ENCODE measurements at regions not wholly inside any gene's neighbourhood (a gene's known extent, or its start where the extent isn't known, plus 50 kb on each side); places are given as distances from the start of the nearest gene placed in this dataset.
"Not testable (repeated sequence)": the region's sequence is repeated elsewhere in the genome, so short reads cannot be mapped to it uniquely, and the experiment has no call there.

DNA sequence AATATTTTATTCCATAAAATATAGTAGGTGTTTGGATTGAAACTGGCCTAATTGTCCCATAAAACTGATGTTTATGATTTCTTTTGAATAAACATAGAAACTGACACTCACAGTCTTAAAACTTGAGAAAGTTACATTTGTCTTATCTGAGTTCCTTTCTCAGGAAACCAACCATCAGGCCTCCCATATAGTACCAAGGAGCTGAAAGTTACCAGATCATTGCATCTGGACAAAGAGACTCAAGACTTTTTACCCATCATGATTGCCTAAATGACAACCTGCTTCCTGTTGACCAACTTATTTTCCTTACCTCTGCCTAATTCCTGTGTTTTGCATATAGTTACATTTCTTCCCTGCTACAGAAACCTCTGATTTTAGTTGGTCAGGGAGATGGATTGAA is 137.0 kb upstream of the XPO1 start:
- no peak for DNase-seq (ENCODE audit: low read depth in 2 of 2)

GRCh38 chr2:61671561-61672315 is 133.6 kb upstream of the XPO1 start:
- DNase-seq (ENCODE audit: low read depth in 2 of 2): no peak

DNA sequence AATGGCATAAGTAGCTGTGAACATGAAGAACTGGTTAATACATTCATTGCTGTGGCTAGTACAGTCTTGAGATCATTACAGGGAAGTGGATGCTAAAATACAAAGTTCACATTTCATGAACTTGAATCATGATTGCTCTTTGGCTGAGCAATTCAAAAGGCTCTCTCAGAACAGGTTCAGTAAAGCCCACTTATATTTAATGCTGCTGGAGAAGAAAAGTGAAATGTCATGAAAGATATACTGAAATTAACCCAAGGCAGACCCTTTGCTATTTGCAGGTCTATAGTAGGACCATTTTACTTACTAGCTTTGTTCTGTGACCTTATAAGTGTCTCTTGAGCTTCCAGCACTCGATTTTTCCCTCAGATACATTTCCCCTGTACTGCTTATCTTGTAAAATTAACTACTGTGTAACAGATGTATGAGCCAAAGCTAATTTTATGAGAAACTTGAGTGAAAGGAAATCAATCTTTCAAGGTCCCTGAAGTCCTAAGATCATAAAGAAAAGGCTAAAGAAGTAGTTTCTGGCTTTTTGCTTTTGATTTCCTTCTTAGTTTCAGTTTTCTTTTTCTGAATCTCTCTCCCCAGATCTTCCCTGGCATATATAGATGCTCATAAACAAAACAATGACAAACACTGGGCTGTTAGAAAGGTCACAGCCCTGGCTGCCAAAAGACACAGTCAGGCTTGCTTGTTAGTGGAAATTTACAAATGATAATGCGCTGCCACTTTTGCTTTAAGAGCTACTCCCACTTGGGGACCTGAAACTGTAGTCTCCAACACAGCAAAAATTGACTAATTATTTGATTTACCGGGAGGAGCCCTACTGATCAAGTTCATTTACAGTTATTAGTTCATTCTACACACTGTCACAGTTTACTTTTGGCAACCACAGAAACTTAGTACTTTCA is 132.7 kb upstream of the XPO1 start:
- DNase-seq (ENCODE audit: low read depth in 2 of 2): no peak

- no peak for DNase-seq (ENCODE audit: low read depth in 2 of 2)
Observed at GRCh38 chr2:61664190-61664589, 126.0 kb upstream of the XPO1 start.

- no peak for DNase-seq (ENCODE audit: low read depth in 2 of 2)
Observed at GRCh38 chr2:61662990-61663389, 124.8 kb upstream of the XPO1 start.

DNA sequence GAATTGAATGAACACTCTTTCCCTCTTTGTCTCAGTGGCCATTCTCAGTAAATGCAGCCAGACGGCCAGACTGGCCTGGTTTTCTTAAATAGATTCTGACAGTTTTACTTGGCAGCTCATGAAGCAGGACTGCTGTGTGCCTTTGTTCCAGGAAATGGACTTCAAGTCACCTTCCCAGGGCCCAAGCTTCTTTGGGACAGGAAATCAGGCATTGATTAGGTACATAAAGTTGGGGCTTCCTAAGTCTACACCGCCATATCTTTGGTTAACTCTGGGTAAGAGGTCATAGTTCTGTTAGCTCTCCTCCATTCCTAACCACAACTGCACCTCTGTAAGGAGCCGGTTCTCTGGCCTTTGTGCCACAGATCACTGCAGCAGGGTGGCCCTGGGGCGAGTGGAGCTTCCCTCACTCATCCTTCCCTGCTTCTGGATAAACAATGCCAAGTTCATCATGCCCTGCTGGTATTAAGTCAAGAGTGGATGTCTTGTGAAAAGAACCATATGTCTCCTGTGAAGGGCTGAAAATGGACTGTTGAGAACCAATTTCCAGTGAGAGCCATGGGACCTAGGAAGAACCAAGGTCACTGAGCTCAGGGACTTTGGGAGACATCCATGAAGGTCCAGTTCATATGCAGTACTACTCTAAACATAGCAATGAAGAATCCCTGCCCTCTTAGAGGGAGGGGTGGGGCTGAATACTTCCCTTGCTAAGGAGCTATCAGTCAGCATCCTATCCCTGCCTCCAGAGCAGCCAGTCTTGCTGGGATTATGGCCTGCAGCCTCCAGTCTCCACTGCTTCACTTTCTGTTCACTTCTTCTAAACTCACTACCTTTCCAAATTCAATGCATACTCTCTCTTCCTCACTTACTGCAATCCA is 122.6 kb upstream of the XPO1 start:
- DNase-seq (ENCODE audit: low read depth in 2 of 2): no peak

DNA sequence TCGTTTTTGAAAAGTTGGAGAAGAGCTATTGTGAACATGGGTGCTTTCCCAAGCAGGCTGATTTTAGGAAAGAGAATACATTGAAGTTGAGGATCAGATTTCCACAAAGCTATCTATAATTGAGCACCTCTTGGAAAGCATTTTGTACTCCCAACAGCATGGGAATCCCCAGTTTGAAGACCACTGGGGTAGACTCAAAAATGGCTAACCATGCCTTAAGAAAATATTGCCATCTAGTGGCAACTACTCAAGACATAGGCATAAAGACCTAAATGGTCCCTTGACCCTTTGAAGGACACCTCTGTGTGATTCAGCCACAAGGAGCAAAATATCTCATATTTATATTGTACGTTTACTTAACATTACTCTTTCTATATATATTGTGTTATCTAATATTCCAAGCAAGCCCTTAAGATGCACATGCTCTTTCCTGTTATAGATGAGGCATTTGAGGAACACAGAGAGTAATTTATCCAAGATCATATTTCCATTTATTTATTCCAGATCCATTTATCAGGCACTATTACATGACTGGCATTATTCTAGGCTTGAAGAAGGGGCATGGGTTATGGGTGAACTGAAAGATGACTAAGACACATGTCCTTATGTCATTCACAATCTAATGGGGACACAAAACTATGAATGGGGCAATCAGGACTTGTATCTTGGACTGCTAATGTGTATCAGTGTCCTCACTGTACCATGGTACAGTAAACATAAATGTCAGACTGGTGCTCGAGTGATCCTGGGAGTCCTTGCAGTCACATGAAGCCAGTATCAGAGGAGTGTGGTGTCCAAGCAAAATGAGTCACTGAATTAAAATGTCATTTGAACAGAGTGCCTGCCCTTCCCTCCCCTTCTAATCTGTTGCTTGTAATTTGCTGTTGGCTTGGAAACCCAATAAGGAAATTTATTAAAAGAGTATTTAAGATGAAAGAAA is 121.0 kb upstream of the XPO1 start:
- DNase-seq (ENCODE audit: low read depth in 2 of 2): no peak

- DNase-seq (ENCODE audit: low read depth in 2 of 2): not testable (repeated sequence)
Observed at GRCh38 chr2:61649946-61650345, 111.8 kb upstream of the XPO1 start.

GRCh38 chr2:61649021-61649420 is 110.9 kb upstream of the XPO1 start:
- DNase-seq (ENCODE audit: low read depth in 2 of 2): no peak

- DNase-seq (ENCODE audit: low read depth in 2 of 2): no peak
Observed at GRCh38 chr2:61647044-61647443, 108.9 kb upstream of the XPO1 start.

DNA sequence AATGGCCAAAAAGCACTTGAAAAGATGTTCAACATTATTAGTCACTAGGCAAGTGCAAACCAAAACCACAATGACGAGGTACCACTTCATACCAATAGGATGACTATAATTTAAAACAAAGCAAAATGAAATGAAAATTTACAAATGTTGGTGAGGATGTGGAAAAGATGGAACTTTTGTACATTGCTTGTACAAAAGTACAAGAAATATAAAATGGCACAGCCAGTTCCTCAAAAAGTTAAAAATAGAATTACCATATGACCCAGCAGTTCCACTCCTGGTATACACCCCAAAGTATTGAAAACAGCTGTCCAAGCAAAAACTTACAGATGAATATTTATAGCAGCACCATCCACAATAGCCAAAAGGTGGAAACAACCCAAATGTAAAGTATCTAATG is 107.8 kb upstream of the XPO1 start:
- no peak for DNase-seq (ENCODE audit: low read depth in 2 of 2)

DNA sequence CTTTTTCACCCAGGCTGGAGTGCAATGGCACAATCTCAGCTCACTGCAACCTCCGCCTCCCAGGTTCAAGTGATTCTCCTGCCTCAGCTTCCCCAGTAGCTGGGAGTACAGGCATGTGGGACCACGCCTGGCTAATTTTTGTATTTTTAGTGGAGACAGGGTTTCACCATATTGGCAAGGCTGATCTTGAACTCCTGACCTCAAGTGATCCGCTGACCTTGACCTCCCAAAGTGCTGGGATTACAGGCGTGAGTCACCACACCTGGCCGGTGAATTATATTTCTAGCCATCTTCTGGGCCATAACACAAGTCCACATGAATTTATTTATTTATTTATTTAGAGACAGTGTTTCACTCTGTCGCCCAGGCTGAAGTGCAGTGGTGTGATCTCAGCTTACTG is 105.0 kb upstream of the XPO1 start:
- not testable (repeated sequence) for DNase-seq (ENCODE audit: low read depth in 2 of 2)

GRCh38 chr2:61640406-61640805 is 102.2 kb upstream of the XPO1 start:
- no peak for DNase-seq (ENCODE audit: low read depth in 2 of 2)

GRCh38 chr2:61639721-61640120 is 101.6 kb upstream of the XPO1 start:
- DNase-seq (ENCODE audit: low read depth in 2 of 2): no peak

GRCh38 chr2:61636686-61637085 is 98.5 kb upstream of the XPO1 start:
- no peak for DNase-seq (ENCODE audit: low read depth in 2 of 2)

DNA sequence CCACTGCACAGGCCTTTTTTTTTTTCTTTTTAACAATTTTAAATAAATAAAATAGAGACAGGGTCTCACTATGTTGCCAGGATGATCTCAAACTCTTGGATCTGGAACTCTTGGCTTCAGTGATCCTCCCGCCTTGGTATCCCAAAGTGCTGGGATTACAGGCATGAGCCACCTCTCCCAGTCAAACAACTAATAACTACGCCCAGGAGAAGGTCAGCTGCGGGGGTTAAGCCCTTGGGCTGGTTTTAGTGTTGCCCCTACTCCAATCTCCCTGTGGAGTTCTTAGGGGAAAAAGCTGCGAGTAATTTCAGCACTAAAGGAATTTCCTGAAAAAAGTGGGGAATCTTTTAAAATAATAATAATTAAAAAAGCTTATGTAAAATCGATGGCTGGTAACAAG is 96.4 kb upstream of the XPO1 start:
- DNase-seq (ENCODE audit: low read depth in 2 of 2): no peak

- DNase-seq (ENCODE audit: low read depth in 2 of 2): no peak
Observed at GRCh38 chr2:61633250-61633649, 95.1 kb upstream of the XPO1 start.

DNA sequence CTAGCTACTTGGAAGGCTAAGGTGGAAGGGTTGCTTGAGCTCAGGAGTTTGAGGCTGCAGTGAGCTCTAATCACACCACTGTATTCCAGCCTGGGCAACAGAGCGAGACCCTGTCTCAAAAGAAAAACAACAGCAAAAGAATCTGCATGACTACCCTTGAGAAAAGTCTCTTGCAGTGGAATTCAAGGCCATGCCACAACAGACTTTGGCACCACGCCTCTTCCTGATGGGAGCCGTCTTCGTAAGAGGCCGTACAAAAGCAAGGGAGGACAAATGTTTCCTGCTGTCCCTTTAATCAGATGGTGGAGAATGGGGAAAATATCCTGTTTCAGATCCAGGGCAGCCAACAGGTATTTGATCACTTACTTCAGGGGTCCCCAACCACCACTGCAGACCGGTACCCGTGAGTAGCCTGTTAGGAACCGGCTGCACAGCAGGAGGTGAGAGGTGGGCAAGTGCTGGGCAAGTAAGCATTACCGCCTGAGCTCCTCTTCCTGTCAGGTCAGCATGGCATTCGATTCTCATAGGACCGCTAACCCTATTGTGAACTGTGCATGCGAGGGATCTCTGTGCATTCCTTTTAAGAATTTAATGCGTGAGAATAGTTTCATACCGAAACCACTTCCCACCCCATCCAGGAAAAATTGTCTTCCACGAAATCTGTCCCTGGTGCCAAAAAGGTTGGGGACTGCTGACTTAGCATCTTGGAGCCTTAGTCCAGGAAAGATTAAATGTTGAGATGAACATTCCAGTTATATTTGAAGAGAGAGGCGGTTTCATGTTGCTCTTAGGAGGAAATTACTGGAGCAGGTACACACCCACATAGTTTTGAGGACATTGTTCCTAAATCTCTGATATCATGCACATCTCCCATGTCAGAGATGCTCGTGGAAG is 94.4 kb upstream of the XPO1 start:
- DNase-seq (ENCODE audit: low read depth in 2 of 2): no peak

GRCh38 chr2:61631321-61631720 is 93.2 kb upstream of the XPO1 start:
- no peak for DNase-seq (ENCODE audit: low read depth in 2 of 2)

- no peak for DNase-seq (ENCODE audit: low read depth in 2 of 2)
Observed at GRCh38 chr2:61626827-61627226, 88.7 kb upstream of the XPO1 start.

Measured in activated CD8-positive, alpha-beta memory T cell treated with anti-CD3 and anti-CD28 coated beads for 4 hours (primary cell).